Immature natural killer cell (primary cell): ENCODE measurements at regions not wholly inside any gene's neighbourhood (a gene's known extent, or its start where the extent isn't known, plus 50 kb on each side); places are given as distances from the start of the nearest gene placed in this dataset.

Source experiments
- DNase-seq, 3 donors: peaks; one replicate each; pipeline ENCODE4 v3.0.0; 2022; ENCODE audit warnings: mixed read lengths in 1 of 3
- H3K27ac Mint-ChIP-seq, 6 donors: one replicate each; pipeline ENCODE4 v1.8.0; 2020; ENCODE audit warnings: mixed read lengths in 6 of 6, mild to moderate bottlenecking in 5 of 6, inconsistent platforms in 4 of 6, moderate library complexity in 3 of 6
- H3K27me3 Mint-ChIP-seq, 3 donors: one replicate each; pipeline ENCODE4 v1.8.0; 2020 to 2021; ENCODE audit warnings: low read depth in 3 of 3, mild to moderate bottlenecking in 3 of 3, mixed read lengths in 3 of 3, moderate library complexity in 3 of 3, inconsistent platforms in 1 of 3
- H3K36me3 Mint-ChIP-seq, 3 donors: one replicate each; pipeline ENCODE4 v1.8.0; 2020; ENCODE audit warnings: mixed read lengths in 3 of 3, inconsistent platforms in 2 of 3, mild to moderate bottlenecking in 2 of 3
- H3K4me1 Mint-ChIP-seq, 2 donors: one replicate each; pipeline ENCODE4 v1.8.0; 2020; ENCODE audit warnings: inconsistent platforms in 2 of 2, mild to moderate bottlenecking in 2 of 2, mixed read lengths in 2 of 2, moderate library complexity in 1 of 2
- H3K4me3 Mint-ChIP-seq, 5 donors: one replicate each; pipeline ENCODE4 v1.8.0; 2020; ENCODE audit warnings: mild to moderate bottlenecking in 5 of 5, mixed read lengths in 5 of 5, inconsistent platforms in 3 of 5, moderate library complexity in 3 of 5
- H3K9me3 Mint-ChIP-seq, 6 donors: one replicate each; pipeline ENCODE4 v1.8.0; 2020; ENCODE audit warnings: mild to moderate bottlenecking in 6 of 6, mixed read lengths in 6 of 6, inconsistent platforms in 4 of 6, moderate library complexity in 3 of 6

- no peak for DNase-seq
- peaks cover 0 to 5% (median 0%) of the 10 kb centered on the region in 6 donors for H3K9me3 Mint-ChIP-seq
- no peak overlapping the region for H3K4me3 Mint-ChIP-seq
- H3K4me1 Mint-ChIP-seq, result no peaks in the 10 kb centered on the region
- peaks cover 3 to 5% (median 4%) of the 10 kb centered on the region in 3 donors for H3K36me3 Mint-ChIP-seq
- H3K27me3 Mint-ChIP-seq, result peaks cover 10 to 19% (median 14%) of the 10 kb centered on the region in 3 donors
- no peak overlapping the region for H3K27ac Mint-ChIP-seq
Observed at GRCh38 chr15:70196372-70197316, 98.9 kb upstream of the TLE3 start.

- Mint-ChIP-seq H3K9me3 (peaks cover 0 to 5% (median 0%) of the 10 kb centered on the region in 6 donors), H3K27ac (no peak overlapping the region), H3K27me3 (peaks cover 10 to 19% (median 14%) of the 10 kb centered on the region in 3 donors), H3K36me3 (peaks cover 3 to 5% (median 4%) of the 10 kb centered on the region in 3 donors), H3K4me3 (no peak overlapping the region), H3K4me1 (no peaks in the 10 kb centered on the region)
- DNase-seq, result no peak
Observed at GRCh38 chr15:70195587-70196305, 98.0 kb upstream of the TLE3 start.

DNA sequence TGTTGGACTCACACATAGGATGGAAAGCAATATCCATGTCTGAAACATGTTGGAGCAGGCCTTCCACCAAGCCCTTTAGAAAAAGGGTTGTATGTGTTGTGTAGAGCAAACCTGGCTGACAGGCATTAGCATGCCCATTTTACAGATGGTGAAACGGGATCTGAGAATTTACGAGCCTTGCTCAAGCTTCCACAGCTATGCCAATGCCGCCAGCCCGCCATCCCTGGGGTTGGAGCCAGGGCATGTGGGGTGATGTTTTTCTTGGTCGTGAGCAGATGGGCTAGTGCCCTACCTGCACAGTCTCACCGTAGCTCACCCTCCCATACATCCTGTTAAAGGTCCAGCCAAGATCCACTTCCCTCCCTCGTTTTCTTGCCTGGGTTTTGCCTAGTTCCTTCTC is 97.5 kb upstream of the TLE3 start:
- Mint-ChIP-seq H3K4me3 (no peak overlapping the region), H3K36me3 (peaks cover 3 to 5% (median 4%) of the 10 kb centered on the region in 3 donors), H3K27ac (no peak overlapping the region), H3K27me3 (peaks cover 10 to 19% (median 14%) of the 10 kb centered on the region in 3 donors), H3K4me1 (no peaks in the 10 kb centered on the region), H3K9me3 (peaks cover 0 to 5% (median 0%) of the 10 kb centered on the region in 6 donors)
- no peak for DNase-seq

DNA sequence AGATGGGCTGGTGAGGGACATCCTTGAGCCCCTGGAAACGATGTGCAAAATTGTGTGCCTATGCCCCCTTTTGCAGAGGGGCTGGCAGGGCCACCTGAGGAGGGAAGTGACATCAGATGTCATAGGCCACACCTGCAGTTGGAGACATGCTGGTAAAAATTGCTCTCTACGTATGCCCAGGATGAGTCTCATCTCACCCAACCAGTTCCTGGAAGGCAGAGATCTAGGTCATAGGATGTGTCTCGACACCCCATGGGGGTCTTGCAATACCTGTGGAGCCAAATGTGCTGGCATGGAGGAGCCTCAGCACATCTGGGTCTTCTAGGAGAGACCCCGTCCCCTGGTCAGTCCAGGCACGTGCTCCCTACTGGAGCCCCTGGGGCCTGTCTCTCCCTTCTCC is 96.5 kb upstream of the TLE3 start:
- H3K36me3 Mint-ChIP-seq, result peaks cover 3 to 5% (median 4%) of the 10 kb centered on the region in 3 donors
- H3K27ac Mint-ChIP-seq, result no peak overlapping the region
- peaks cover 0 to 5% (median 0%) of the 10 kb centered on the region in 6 donors for H3K9me3 Mint-ChIP-seq
- no peaks in the 10 kb centered on the region for H3K4me1 Mint-ChIP-seq
- peaks cover 7 to 19% (median 13%) of the 10 kb centered on the region in 3 donors for H3K27me3 Mint-ChIP-seq
- DNase-seq, result no peak
- no peak overlapping the region for H3K4me3 Mint-ChIP-seq

GRCh38 chr15:70193734-70194133 is 96.0 kb upstream of the TLE3 start:
- peaks cover 3 to 5% (median 4%) of the 10 kb centered on the region in 3 donors for H3K36me3 Mint-ChIP-seq
- no peaks in the 10 kb centered on the region for H3K4me1 Mint-ChIP-seq
- H3K27ac Mint-ChIP-seq, result no peak overlapping the region
- peaks cover 7 to 17% (median 13%) of the 10 kb centered on the region in 3 donors for H3K27me3 Mint-ChIP-seq
- peaks cover 0 to 5% (median 0%) of the 10 kb centered on the region in 6 donors for H3K9me3 Mint-ChIP-seq
- no peak for DNase-seq
- H3K4me3 Mint-ChIP-seq, result no peak overlapping the region

DNA sequence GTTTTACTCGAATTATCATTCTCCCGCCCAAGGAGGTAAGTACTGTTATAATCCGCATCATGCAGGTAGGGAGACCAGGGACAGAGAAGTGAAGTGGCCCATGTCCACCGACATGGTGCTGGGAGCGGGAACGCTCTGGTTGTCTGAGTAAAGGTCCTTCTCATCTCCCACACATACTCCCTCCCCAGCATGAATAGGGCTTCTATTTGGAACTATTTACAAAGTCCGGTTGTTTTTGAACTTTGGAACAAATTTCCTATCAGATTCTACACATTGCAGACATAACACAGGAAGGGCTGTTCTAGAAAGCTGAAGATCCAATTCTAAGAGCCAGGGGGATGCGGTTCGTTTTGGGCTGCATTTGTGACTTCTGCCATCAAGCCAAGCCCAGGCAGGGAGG is 94.8 kb upstream of the TLE3 start:
- Mint-ChIP-seq H3K9me3 (peaks cover 0 to 5% (median 0%) of the 10 kb centered on the region in 6 donors), H3K27me3 (peaks cover 7 to 13% (median 12%) of the 10 kb centered on the region in 3 donors)
- DNase-seq, result no peak

DNA sequence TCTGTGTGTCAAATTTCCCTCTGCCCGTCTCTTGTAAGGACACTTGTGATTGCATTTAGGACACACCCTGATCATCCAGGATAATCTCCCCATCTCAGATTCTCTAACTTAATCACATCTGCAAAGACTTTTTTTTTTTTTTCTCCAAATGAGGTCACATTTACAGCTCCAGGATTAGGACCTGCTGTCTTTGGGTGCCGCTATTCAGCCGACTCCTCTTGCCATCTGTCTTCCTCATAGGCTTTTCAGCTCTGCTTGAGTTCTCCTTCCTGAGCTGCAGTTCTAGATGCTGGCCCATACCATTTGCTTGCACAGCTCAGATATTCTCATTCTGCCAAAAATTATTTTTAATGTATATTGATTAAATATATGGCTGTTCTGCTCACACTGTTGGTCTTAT is 94.3 kb upstream of the TLE3 start:
- H3K9me3 Mint-ChIP-seq, result peaks cover 0 to 5% (median 0%) of the 10 kb centered on the region in 6 donors
- DNase-seq, result no peak
- no peak overlapping the region for H3K27ac Mint-ChIP-seq
- H3K4me1 Mint-ChIP-seq, result no peaks in the 10 kb centered on the region
- H3K36me3 Mint-ChIP-seq, result peaks cover 3 to 5% (median 4%) of the 10 kb centered on the region in 3 donors
- H3K4me3 Mint-ChIP-seq, result no peak overlapping the region
- H3K27me3 Mint-ChIP-seq, result peaks cover 7 to 14% (median 13%) of the 10 kb centered on the region in 3 donors

More for the DNA sequence above, 94.8 kb upstream of the TLE3 start:
- Mint-ChIP-seq H3K4me3 (no peak overlapping the region), H3K4me1 (no peaks in the 10 kb centered on the region), H3K36me3 (peaks cover 3 to 5% (median 4%) of the 10 kb centered on the region in 3 donors), H3K27ac (no peak overlapping the region)

DNA sequence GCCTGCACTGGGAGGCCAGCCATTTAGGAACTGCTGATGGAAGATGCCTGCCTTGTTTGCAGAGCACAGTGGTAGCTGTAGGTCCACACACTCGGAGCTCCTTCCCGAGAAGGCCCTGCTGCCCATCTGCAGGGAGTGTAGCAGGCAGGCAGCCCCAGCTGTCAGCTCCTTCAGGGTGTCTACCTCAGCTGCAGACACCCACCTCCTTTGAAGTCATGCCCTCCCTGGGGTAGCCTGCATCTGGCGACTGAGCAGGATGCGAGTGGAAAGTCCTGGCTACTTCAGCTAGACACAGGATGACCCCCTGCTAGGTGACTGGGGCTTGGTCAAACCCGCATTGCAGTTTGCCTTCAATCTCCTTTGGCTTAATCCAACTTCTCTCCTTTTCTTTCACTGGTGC is 93.2 kb upstream of the TLE3 start:
- H3K4me3 Mint-ChIP-seq, result no peak overlapping the region
- no peaks in the 10 kb centered on the region for H3K4me1 Mint-ChIP-seq
- peaks cover 3 to 5% (median 4%) of the 10 kb centered on the region in 3 donors for H3K36me3 Mint-ChIP-seq
- DNase-seq, result no peak
- peaks cover 0 to 5% (median 0%) of the 10 kb centered on the region in 6 donors for H3K9me3 Mint-ChIP-seq
- H3K27ac Mint-ChIP-seq, result no peak overlapping the region
- peaks cover 7 to 13% (median 9%) of the 10 kb centered on the region in 3 donors for H3K27me3 Mint-ChIP-seq

GRCh38 chr15:70189826-70190695 is 92.3 kb upstream of the TLE3 start:
- Mint-ChIP-seq H3K4me1 (no peaks in the 10 kb centered on the region), H3K27me3 (peaks cover 7 to 13% (median 11%) of the 10 kb centered on the region in 3 donors), H3K36me3 (peaks cover 3 to 5% (median 4%) of the 10 kb centered on the region in 3 donors), H3K27ac (no peak overlapping the region), H3K4me3 (no peak overlapping the region), H3K9me3 (peaks cover 0 to 5% (median 0%) of the 10 kb centered on the region in 6 donors)
- no peak for DNase-seq

- Mint-ChIP-seq H3K4me1 (no peaks in the 10 kb centered on the region), H3K27ac (no peak overlapping the region), H3K9me3 (peaks cover 0 to 5% (median under 1%) of the 10 kb centered on the region in 6 donors), H3K36me3 (peaks cover 3 to 5% (median 4%) of the 10 kb centered on the region in 3 donors), H3K27me3 (peaks cover 2 to 7% (median 4%) of the 10 kb centered on the region in 3 donors), H3K4me3 (no peak overlapping the region)
- DNase-seq, result no peak
Observed at GRCh38 chr15:70188286-70188685, 90.6 kb upstream of the TLE3 start.

- DNase-seq, result no peak
- H3K4me3 Mint-ChIP-seq, result no peak overlapping the region
- peaks cover 0 to 5% (median under 1%) of the 10 kb centered on the region in 6 donors for H3K9me3 Mint-ChIP-seq
- H3K4me1 Mint-ChIP-seq, result no peaks in the 10 kb centered on the region
- H3K27me3 Mint-ChIP-seq, result peaks cover 2 to 8% (median 7%) of the 10 kb centered on the region in 3 donors
- H3K27ac Mint-ChIP-seq, result no peak overlapping the region
- peaks cover 3 to 5% (median 4%) of the 10 kb centered on the region in 3 donors for H3K36me3 Mint-ChIP-seq
Observed at GRCh38 chr15:70187331-70187730, 89.6 kb upstream of the TLE3 start.

DNA sequence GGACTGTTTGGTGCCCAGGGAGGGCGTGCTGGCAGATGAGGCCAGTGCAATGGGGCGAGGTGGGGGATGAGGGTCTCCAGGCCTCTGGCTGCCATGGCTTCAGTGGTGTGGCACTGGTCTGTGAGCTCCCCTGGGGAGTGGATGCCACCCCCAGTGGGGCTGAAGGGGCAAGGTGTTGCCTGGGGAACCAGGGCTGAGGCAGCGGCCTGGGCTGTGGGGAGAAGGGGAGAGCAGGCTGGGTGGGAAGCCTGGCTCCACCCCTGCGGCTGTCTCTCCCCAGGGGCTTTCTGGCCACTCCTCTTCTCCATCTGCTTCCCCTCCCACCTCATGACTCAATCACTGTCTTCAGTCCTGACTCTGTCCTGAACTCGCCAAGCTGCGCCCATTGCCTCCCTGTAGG is 88.4 kb upstream of the TLE3 start:
- Mint-ChIP-seq H3K4me1 (no peaks in the 10 kb centered on the region), H3K4me3 (no peak overlapping the region), H3K9me3 (peaks cover 0 to 2% (median 0%) of the 10 kb centered on the region in 6 donors), H3K36me3 (no peaks in the 10 kb centered on the region), H3K27ac (peak overlapping the region in 1 of 6 donors; percentile 22), H3K27me3 (peaks cover 2 to 12% (median 5%) of the 10 kb centered on the region in 3 donors)
- DNase-seq, result no peak

- H3K27ac Mint-ChIP-seq, result no peak overlapping the region
Observed at GRCh38 chr15:70185251-70185711, 87.6 kb upstream of the TLE3 start.

More at GRCh38 chr15:70185251-70185711, 87.6 kb upstream of the TLE3 start:
- H3K27me3 Mint-ChIP-seq, result peaks cover 4 to 14% (median 5%) of the 10 kb centered on the region in 3 donors
- peaks cover 0 to 2% (median 0%) of the 10 kb centered on the region in 6 donors for H3K9me3 Mint-ChIP-seq
- no peak for DNase-seq
- no peaks in the 10 kb centered on the region for H3K36me3 Mint-ChIP-seq
- no peaks in the 10 kb centered on the region for H3K4me1 Mint-ChIP-seq
- H3K4me3 Mint-ChIP-seq, result no peak overlapping the region
